ENCODE measurements at regions not wholly inside any gene's neighbourhood (a gene's known extent, or its start where the extent isn't known, plus 50 kb on each side); places are given as distances from the start of the nearest gene placed in this dataset.

- peak in 26 of 56 donors; percentile 0 to 63 (median 13) for DNase-seq
These were observed 266.9 kb upstream of the TTC14 start for GRCh38 chr3:180335050-180335449.

DNA sequence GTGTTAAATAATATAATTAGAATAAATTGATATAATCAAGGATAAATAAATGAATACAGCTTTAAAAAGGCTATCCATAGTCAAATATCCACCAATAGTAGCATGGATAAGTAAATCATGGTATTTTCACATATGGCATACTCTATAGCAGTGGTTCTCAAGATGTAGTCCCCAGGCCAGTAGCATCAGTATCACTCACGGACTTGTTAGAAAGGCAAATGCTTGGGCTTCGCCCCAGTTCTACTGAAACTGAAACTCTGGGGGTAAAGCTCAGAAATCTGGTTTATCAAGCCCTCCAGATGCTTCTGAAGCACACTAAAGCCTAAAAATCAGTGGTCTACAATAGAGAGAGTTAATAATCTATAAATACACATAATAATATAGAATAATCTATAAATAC is 261.6 kb upstream of the TTC14 start:
- DNase-seq = no peak

- no peak for DNase-seq
These were observed 260.4 kb upstream of the TTC14 start for GRCh38 chr3:180341516-180341915.

DNA sequence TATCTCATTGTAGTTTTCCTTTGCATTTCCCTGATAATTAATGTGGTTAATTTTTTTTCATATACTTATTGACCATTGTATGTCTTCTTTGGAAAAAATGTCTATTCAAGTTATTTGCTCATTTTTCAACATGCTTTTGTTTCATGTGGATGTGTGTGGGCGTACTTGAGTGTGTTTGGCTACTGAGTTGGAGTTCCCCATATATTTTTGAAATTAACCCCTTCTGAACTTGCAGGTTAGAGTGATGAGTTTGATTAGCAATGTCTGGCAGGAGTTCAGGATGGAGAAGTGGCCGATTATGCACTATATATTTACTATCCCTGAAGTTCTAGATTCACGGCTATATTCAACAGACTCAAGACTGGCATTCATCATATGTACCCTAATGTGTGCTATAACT is 250.4 kb upstream of the TTC14 start:
- DNase-seq = no peak

DNA sequence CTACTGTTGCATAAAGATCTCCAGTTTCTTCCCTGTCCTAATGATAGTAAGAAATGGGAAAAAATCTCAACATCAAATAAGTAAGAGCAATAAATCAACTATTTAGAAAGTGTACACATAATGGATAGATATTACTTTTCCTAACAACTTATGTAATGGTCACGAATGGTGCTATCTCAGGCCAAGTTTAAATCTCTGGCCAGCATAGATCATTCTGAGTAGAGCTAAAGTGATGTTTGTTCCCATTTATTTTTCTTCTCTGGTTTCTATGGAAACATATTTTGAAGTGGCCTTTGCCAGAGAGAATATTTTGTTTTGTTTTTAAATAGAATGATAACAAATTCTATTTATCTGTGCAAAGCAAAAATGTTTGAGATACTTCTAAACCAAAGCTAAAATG is 249.7 kb upstream of the TTC14 start:
- no peak for DNase-seq

- DNase-seq = no peak
These were observed 247.7 kb upstream of the TTC14 start for GRCh38 chr3:180354214-180354613.

DNA sequence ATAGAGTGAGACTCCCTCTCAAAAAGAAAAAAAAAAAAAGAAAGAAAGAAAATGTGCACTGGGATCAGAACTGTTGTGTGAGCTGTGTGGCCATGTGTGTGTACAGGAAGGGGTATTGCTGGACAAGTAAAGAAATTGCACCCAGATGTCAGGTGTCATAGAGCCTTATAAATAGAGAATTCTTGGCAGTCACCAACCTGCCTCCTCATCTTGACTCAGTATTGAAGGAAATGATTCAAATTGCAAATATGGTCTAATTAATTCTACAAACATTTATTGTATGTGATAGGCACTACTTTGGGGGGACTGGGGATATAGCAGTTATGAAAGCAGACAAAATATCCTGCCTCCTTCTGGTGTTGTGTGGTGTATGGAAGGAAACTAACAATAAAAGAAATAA is 243.8 kb upstream of the TTC14 start:
- DNase-seq = no peak

GRCh38 chr3:180359061-180359952 is 242.7 kb upstream of the TTC14 start:
- no peak for DNase-seq

DNA sequence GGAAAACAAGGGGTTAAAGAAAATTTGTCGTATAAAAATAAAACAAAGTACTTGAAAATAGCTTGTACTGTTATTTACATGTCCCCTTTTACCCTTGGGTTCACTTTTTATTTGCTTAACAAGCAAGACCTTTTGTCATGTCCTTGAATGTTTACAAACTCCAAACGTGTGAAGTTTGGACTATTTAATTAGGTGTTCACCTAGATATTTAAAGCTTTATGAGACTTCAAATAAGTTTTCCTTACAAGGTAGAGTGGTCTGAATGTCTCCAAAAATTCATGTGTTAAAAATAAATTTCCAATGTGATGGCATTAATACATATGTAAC is 242.0 kb upstream of the TTC14 start:
- DNase-seq = no peak

- no peak for DNase-seq
These were observed 239.9 kb upstream of the TTC14 start for GRCh38 chr3:180362081-180362480.

- no peak for DNase-seq
These were observed 226.1 kb upstream of the TTC14 start for GRCh38 chr3:180375831-180376230.

DNA sequence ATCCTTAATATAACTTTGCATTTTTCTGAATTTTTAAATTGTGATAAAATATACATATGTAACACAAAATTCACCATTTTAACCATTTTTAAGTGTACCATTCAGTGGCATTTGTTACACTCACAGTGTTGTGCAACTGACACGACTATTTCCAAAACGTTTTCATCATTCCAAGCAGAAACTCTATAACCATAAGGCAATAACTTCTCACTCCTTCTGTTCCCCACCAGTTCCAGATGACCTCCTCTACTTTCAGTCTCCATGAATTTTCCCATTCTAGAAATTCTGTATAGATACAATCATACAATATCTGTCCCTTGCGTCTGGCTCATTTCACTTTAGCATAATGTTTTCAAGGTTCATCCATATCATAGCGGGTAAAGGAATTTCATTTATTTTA is 223.5 kb upstream of the TTC14 start:
- DNase-seq = no peak

- no peak for DNase-seq
These were observed 219.3 kb upstream of the TTC14 start for GRCh38 chr3:180382638-180383180.

GRCh38 chr3:180383332-180384020 is 218.5 kb upstream of the TTC14 start:
- no peak for DNase-seq

DNA sequence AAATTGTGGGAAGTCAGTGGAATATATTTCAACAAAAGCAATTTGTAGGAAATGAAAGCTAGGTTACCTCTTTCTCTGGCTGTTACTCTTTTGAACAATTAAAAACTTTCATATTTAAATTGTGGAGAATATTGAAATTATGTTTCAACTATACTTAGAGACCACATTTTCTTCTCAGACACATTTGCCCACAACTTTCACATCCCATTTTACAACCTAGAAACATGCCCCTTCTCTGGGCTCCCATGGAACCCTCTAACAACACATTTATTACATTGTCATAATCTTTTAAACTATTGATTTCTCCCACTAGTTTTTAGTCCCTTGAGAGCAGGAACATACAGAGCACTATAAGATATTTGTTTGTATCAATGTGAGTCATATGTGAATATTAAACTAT is 211.7 kb upstream of the TTC14 start:
- DNase-seq = no peak

DNA sequence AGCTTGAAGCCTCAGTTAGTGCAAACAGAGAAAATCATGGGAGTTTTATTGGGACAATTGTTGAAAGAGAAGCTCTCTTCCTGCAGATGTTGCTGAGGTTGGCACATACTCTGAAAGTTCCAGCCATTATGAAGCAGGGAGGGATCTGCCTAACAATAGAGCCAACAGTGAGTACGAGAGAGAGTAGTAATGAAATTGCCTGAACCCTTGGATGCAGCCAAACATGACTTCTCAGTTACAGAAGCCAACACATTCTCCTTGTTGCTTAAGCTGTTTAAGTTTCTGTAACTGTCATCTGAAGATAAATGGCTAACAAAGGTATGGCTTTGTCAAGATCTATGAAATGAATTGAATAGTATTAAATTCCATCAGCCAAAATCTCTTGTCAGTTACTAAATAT is 211.0 kb upstream of the TTC14 start:
- no peak for DNase-seq

GRCh38 chr3:180401226-180401625 is 200.7 kb upstream of the TTC14 start:
- DNase-seq = no peak

DNA sequence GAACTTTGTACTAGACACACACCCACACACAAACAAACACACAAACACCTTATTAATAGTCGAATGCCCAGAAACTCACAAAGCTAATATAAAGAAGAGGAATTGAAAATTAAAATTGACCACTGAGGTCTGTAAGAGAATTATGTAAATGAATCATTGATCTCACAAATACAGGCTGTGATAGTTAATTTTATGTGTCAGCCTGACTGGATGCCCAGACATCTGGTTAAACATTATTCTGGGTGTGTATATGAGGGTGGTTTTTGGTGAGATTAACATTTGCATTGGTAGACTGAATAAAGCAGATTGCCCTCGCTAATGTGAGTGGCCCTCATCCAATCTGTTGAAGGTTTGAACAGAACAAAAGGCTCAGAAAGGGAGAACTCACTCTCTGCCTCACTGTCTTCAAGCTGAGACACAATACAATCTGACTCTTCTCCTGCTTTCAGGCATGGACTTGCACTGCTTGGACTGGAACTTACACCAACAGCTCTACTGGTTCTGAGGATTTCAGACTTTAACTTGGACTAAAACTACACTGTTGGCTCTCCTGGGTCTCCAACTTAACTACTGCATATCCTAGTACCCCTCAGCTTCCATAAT is 199.4 kb upstream of the TTC14 start:
- no peak for DNase-seq

GRCh38 chr3:180403156-180403555 is 198.8 kb upstream of the TTC14 start:
- DNase-seq = no peak

DNA sequence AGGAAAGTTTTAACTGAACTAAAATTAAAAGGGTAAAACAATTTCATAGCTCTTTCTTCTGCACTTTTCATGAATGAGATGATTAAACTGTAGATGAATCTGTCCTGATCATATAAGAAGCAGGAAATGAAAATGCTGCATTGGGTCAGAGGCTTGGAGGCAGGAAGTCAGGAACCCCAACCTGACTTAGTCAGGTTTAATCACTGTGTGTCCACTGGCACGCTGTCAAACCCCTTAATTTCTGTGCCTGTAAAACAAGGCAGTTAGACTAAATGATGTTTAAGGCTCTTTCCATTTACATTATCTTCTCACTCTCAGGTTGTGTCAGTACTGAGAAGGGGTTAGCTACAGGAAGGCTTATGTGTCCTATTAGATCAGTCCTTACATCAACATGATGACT is 193.3 kb upstream of the TTC14 start:
- DNase-seq = no peak

DNA sequence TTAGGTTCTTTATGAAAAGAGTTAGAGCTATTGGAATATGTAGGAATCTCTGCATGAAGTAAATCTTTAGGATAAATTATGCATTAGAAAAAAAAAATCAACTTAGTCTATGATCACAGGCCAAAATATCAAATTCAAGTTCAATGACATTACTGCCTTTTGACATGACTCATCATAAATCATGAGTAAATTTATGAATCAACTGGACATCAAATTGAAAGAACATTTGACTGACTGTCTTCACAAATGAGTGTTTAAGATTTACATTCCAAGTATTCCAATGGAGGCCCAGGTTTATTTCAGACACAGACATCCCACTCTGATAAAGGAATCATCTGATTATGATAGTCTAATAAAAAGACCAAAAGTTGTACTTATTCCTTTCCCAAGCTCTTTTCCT is 192.8 kb upstream of the TTC14 start:
- DNase-seq = no peak

GRCh38 chr3:180409883-180410282 is 192.1 kb upstream of the TTC14 start:
- no peak for DNase-seq

All from amygdala (tissue), 56 donors.